Body of pancreas (tissue), 4 donors: ENCODE measurements at regions not wholly inside any gene's neighbourhood (a gene's known extent, or its start where the extent isn't known, plus 50 kb on each side); places are given as distances from the start of the nearest gene placed in this dataset.

Experiments
- ATAC-seq: fragments of 150-250 bp; one replicate; pipeline ENCODE4 v1.9.1; 2016
- DNase-seq, 4 donors: peaks; one replicate each; pipeline ENCODE4 v3.0.0-alpha.2; 2019
- H3K27ac ChIP-seq, 4 donors: fragments of 200-600 bp; sonication (generic); 1 replicate in 3 of 4; 2 replicates in 1 of 4; pipeline versions ENCODE4 v1.5.1 to v1.6.1; 2016 to 2019; ENCODE audit warnings: mild to moderate bottlenecking in 1 of 4, mixed read lengths in 1 of 4, moderate library complexity in 1 of 4
- H3K27me3 ChIP-seq, 2 donors: fragments of 200-600 bp; sonication (generic); one replicate each; pipeline ENCODE4 v1.6.0; 2016; ENCODE audit warnings: mild to moderate bottlenecking in 1 of 2
- H3K36me3 ChIP-seq, 2 donors: fragments of 200-600 bp; sonication (generic); replicated peaks in 1 of 2; 2 replicates each; pipeline ENCODE4 v1.5.1; 2016; ENCODE audit warnings: low read depth in 2 of 2; ENCODE audit not compliant: insufficient read depth in 1 of 2
- H3K4me1 ChIP-seq: fragments of 200-600 bp; sonication (generic); one replicate; pipeline ENCODE4 v1.6.0; 2016
- H3K4me3 ChIP-seq, 2 donors: fragments of 200-600 bp; sonication (generic); 1 replicate in 1 of 2; 2 replicates in 1 of 2; pipeline ENCODE4 v1.5.1; 2016 to 2019
- H3K9me3 ChIP-seq, 3 donors: fragments of 200-600 bp; sonication (generic); 1 replicate in 2 of 3; 2 replicates in 1 of 3; pipeline ENCODE4 v1.5.1; 2016
- CTCF ChIP-seq, 7 experiments: fragments of 450-650 bp in 4 of 7; fragments of 200-600 bp in 3 of 7; sonication (generic) in 3 of 7; IDR thresholded peaks; one replicate each; pipeline ENCODE4 v1.5.1; 2016 to 2019; ENCODE audit warnings: antibody characterized with exemption in 7 of 7
- POLR2A ChIP-seq, 3 donors: fragments of 450-650 bp; IDR thresholded peaks; one replicate each; pipeline ENCODE4 v1.6.1; 2016; ENCODE audit warnings: antibody characterized with exemption in 3 of 3, mild to moderate bottlenecking in 2 of 3
- WGBS, 2 donors: methylation state at CpG; one replicate each; pipeline ENCODE4 v1.1.5; 2017; 5-methylcytosine and 5-hydroxymethylcytosine counted together
- intact Hi-C: fragments of 100-400 bp; cut with DNase I; formaldehyde crosslinking; loops from one replicate; pipeline ENCODE4 v1.15.1; 2023

- ATAC-seq (no peak), DNase-seq (no peak)
- Histone ChIP-seq H3K27ac (no peak overlapping the region), H3K27me3 (no peaks in the 10 kb centered on the region), H3K4me1 (no peaks in the 10 kb centered on the region), H3K36me3 (no peaks in the 10 kb centered on the region), H3K9me3 (no peaks in the 10 kb centered on the region), H3K4me3 (no peak overlapping the region)
- intact Hi-C loops: no loop called here
- TF ChIP-seq POLR2A (IDR thresholded peaks at IDR 0.05) (no peak), CTCF (IDR thresholded peaks at IDR 0.05) (no peak)
Observed at GRCh38 chr1:106969731-106970130, 86.7 kb upstream of the PRMT6 start.

GRCh38 chr1:106972074-106972473 lies 84.4 kb upstream of the PRMT6 start:
- Histone ChIP-seq H3K4me3 (no peak overlapping the region), H3K27me3 (no peaks in the 10 kb centered on the region), H3K27ac (no peak overlapping the region), H3K9me3 (no peaks in the 10 kb centered on the region), H3K36me3 (no peaks in the 10 kb centered on the region), H3K4me1 (no peaks in the 10 kb centered on the region)
- DNase-seq: no peak
- intact Hi-C loops: no loop called here
- no peak for TF ChIP-seq CTCF (IDR thresholded peaks at IDR 0.05)
- TF ChIP-seq POLR2A (IDR thresholded peaks at IDR 0.05): no peak
- WGBS, 2 donors: 39 to 50% methylated on average over 2 of the region's 2 CpGs
- ATAC-seq: no peak

GRCh38 chr1:106975944-106976343 lies 80.5 kb upstream of the PRMT6 start:
- Histone ChIP-seq H3K27me3 (no peaks in the 10 kb centered on the region), H3K36me3 (no peaks in the 10 kb centered on the region), H3K4me1 (no peaks in the 10 kb centered on the region), H3K9me3 (no peaks in the 10 kb centered on the region), H3K4me3 (no peak overlapping the region), H3K27ac (no peak overlapping the region)
- ATAC-seq: no peak
- TF ChIP-seq CTCF (IDR thresholded peaks at IDR 0.05): no peak
- TF ChIP-seq POLR2A (IDR thresholded peaks at IDR 0.05): no peak
- DNase-seq: no peak
- 63 to 67% methylated on average over 2 of the region's 2 CpGs for WGBS, 2 donors
- intact Hi-C loops: no loop called here

GRCh38 chr1:106978477-106979322 lies 77.8 kb upstream of the PRMT6 start:
- ATAC-seq: no peak
- TF ChIP-seq POLR2A (IDR thresholded peaks at IDR 0.05) (no peak), CTCF (IDR thresholded peaks at IDR 0.05) (no peak)
- no peaks in the 10 kb centered on the region for H3K9me3 ChIP-seq
- H3K4me1 ChIP-seq: no peaks in the 10 kb centered on the region
- H3K36me3 ChIP-seq: no peaks in the 10 kb centered on the region
- H3K27me3 ChIP-seq: no peaks in the 10 kb centered on the region
- no peak overlapping the region for H3K27ac ChIP-seq
- 59 to 63% methylated on average over 3 of the region's 3 CpGs for WGBS, 2 donors
- no peak overlapping the region for H3K4me3 ChIP-seq
- intact Hi-C loops: no loop called here
- DNase-seq: no peak

GRCh38 chr1:106979371-106979770 lies 77.1 kb upstream of the PRMT6 start:
- no peak for TF ChIP-seq CTCF (IDR thresholded peaks at IDR 0.05)
- TF ChIP-seq POLR2A (IDR thresholded peaks at IDR 0.05): no peak
- DNase-seq (no peak), ATAC-seq (no peak)
- Histone ChIP-seq H3K27ac (no peak overlapping the region), H3K36me3 (no peaks in the 10 kb centered on the region), H3K27me3 (no peaks in the 10 kb centered on the region), H3K9me3 (no peaks in the 10 kb centered on the region), H3K4me3 (no peak overlapping the region), H3K4me1 (no peaks in the 10 kb centered on the region)
- WGBS, 2 donors: 37 to 41% methylated on average over 2 of the region's 2 CpGs
- intact Hi-C loops: no loop called here
